HG03342 (cell line): ENCODE measurements at regions not wholly inside any gene's neighbourhood (a gene's known extent, or its start where the extent isn't known, plus 50 kb on each side); places are given as distances from the start of the nearest gene placed in this dataset.

Experiments used
- ATAC-seq: cut with Tn5 transposase; IDR thresholded peaks from one replicate; pipeline ENCODE4 v1.9.1; 2021; ENCODE audit warnings: mild to moderate bottlenecking, moderate library complexity; ENCODE audit not compliant: unreplicated experiment

DNA sequence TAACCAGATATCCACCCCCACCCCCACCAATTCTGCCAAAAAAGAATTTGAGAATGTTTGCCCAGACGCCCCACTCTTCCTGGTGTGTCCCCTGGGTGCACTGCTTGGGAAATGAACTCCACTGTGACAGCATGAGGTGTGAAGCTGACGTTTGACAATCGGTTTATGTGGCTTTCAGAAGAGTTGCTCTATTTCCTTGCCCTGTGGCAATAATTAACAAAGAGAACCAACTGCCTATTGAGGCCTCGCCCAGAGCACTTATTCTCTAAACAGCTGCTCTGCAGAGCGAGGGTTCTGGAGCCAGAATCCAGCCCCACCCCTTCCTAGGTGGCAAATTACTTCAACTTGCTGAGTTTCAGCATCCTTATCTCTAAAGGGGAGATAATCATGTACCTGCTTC, 115.8 kb upstream of the SIX3 start:
- peak; percentile 77 for ATAC-seq

DNA sequence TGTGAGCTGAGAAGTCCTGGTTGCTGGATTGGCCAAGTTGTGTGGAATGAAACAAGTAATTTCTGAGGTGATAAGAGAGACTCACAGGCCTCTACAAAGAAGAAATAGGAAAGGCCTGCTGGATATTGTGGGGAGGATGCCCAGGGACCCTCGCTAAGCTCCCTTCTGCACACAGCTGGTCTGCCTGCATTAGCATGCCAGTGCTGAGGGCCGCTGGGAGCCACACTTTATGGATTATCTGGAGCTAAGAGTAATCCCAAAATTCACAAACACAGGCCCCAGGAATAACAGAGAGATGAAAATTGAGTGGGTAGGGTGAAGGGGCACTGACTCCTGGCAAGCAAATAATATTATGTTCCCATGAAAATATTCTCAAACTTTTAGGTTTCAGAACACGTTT, 114.9 kb upstream of the SIX3 start:
- no peak for ATAC-seq

DNA sequence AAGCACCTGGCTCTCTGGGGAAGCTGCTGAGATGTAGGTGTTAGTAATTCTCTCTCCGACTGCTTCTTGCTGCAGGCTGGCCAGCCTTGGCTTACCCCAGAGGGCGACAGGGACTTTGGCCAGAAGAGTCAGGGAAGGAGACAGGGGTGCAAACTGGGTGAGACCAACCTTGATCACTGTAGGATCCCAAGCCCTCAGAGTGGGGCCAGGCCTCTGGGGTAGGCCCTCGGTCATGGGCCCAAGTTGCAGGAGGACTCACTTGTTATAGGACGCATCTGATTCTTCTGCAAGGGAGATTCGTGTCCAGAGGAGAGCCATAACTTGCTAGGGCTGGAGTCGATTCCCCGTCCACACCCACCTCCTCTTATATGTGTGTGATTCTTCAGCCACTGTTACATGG, 111.7 kb upstream of the SIX3 start:
- ATAC-seq: no peak

DNA sequence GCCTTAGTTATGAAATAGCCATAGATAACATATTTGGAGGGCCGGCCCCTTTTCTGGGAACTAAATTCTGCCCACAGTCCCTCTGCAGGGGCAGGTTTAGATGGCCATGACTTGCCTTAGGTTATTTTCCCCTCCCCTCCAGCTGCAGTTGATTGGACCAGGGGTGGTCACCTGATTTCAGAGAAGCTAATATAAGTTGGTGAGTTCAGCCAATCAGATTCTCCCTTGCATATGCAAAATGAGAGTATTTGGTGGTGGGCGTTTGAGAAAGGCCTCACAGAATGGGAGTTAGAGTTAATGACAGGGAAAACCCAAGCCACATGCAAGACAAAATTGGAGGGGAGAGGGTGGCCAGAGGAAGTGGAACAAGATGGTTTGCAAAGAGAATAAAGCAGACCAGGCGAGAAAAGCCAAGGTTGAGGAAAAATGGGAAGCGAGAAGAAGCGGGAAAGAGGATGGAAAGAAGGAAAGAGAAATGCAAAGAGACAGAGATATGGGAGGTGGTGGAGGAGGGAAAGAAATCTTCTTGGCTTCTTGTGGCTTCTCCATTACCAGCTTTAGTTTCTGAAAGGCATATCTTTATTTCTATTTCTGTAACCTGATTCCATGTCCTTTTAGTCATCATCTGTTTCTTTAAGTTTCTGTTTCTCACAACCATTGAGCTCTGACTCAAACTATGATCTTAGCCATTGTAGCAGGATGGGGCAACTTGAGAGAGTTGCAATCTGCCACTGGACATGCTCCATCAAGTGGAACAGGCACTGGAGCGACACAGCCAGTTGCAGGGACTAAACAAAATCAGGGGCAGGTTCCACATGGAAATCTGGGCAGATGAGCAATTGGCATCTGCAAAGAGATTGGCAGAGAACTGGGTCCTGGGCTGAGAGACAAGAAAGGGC, 108.1 kb upstream of the SIX3 start:
- ATAC-seq: peak; percentile 57

DNA sequence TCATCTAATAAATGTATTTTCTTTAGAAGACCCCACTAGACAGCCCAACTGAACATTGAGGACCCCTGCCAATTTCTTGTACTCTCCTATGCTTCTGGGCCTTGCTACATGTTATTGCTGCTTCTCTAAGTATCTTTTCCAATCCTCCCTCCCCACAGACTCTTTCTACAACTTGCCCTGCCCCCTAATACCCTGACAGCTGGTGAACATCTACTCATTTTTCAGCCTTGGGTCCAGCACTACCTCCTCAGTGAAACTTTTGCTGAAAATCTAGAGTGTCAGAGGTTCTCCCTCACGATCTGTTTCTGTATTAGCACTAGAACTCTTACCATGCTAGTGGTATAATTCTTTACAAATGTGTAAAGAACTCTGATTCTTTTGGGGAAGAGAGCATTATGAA, 106.8 kb upstream of the SIX3 start:
- ATAC-seq: no peak

DNA sequence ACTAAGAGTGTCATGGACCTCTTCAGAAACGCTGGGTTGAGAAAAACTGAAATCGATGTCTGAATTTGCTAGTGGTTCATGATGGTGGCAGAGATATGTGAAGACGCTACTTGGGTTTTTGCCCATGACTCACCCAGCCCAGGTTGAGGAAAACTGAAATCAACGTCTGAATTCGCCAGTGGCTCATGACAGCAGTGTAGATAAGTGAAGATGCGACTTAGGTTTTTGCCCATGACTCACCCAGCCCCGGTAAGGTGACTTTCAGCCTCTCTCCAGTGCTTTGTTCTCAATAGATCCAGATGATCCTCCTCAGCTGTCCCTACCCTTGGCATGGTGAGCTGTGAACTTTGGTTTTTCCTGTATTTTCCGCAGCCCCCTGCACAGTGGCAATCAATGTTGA, 105.3 kb upstream of the SIX3 start:
- no peak for ATAC-seq

DNA sequence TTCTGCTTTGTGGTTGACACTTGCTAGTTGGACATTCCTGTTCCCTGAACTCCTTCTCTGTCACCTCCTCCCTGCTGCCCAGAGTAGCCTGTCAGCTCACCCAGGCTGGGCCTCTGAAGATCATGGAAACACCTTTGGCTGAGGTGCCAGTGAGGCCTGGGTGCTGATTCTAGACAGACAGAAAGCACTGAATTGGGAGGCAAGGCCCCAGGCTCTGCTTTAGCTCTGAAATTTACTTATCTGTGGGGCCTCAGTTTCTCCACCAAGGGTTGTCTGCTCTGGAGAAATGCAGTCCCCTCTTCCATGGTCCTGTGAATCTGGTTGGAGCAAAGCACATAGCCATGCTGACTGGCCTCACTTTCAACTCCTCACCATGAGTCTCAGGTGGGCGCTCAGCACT, 104.6 kb upstream of the SIX3 start:
- ATAC-seq: no peak

DNA sequence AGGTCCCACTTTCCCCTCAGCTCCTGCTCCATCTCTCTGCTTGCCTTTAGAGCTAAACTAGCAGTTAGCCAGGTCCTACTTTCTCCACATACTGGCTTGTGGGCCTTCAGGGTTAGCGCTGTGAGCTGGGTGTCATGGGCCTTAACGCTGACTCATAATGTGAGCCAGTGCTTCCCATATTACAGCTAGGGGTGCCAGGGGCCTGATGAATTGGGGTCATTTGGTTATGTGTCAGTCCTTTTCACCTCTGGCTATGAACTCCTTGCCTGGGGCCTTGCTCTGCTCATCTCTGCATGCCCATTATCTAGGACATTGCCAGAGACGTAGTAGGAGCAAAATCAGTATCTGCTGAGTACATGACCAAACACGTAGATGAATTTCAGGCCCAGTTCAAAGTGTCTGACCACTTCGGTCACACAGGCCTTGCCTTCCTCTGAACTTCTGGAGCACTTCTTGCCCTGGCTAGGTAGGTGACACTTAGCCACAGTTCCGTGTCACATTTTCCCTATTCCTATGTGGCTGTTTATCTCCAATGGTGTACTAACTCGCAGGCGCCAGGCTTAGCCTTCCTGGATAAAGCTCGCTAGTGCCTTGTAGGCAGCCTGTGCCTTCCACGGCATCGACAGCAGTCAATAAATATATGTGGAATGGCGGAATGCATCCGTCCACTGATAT, 103.2 kb upstream of the SIX3 start:
- ATAC-seq: no peak

DNA sequence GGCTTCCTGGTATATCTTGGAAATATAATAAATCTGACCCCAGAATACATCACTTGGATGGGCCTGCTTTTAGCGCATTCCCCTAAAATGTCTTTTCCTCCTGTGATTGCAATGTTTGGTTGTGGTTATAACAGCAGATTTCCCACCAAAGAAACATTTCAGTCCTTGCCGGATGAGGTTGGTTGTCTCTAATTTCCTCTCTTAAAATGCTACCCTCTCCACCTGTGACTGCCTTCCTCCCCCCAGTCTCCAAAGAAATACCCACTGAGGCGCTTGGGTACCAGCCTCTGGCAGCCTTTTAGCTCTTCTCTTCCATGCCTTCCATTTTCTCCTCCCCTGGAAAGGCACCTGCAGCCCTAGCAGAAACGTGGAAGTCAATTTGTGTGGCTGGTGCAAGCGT, 102.1 kb upstream of the SIX3 start:
- ATAC-seq: no peak

DNA sequence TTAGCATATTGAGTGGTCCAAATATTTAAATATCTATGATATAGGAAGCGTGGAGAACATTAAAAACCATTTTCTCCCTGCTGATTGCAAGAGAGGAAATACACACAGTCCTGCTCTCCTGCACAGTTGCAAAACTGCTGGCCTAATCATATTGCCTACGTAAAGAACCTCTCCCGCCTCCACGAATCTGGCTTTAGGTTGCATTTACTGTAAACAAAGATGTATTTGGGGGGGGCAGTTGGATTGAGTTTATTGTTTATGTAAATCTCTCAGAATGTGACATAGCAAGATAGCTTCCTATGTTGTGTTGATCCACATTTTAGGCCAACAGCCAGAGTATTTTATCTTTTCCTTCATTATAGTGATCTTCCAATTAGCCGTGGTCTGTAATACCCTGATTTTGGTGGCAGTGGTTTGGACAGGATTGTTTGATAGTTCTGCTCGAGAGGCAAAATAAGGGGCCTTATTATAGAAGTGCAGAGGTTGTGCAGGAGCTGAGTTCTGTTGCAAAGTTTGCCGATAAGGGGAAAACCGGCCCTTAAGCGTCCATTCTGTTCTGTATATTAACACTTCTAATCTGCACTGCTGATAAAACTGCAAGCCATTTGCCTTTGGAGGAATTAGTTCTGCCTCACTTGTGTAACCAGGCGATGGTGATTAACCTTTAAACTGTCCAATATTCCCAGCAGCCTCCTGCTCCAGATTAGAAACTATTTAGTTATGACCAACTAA, 101.6 kb upstream of the SIX3 start:
- no peak for ATAC-seq

DNA sequence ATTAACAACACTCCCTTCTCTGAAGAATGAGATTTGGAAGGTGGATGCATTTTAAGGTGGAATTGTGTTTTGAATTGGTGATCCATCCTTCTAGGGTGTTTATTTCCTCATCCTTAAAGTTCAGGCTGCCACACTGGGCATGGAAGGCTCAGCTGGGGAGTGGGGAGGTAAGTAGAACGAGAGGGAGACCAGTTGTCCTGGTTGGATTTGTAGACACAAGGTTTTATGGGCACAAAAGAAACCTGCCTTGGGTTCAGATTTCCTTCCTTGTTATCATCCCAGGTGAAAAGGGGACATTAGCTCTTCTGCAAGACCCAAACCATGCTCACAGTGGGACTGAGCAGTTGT, 101.0 kb upstream of the SIX3 start:
- no peak for ATAC-seq

DNA sequence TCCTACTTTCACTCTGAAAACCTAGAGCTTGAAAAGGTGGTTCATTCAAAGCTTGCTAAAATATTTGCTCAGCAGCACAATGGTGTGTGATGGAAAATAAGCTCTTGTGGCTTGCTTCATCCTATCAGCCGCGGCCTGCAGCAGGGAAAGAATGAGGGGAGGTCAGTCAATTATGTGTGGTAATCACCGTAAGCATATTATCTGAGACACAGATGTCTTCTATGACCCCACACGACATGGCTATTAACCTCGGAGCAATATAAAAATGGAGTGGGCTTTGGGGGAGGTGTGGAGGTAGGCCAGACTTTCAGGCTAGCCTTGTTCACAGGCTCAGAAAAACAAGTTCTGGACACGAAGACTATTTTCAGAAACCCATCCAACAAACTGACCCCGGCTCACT, 98.4 kb upstream of the SIX3 start:
- no peak for ATAC-seq

DNA sequence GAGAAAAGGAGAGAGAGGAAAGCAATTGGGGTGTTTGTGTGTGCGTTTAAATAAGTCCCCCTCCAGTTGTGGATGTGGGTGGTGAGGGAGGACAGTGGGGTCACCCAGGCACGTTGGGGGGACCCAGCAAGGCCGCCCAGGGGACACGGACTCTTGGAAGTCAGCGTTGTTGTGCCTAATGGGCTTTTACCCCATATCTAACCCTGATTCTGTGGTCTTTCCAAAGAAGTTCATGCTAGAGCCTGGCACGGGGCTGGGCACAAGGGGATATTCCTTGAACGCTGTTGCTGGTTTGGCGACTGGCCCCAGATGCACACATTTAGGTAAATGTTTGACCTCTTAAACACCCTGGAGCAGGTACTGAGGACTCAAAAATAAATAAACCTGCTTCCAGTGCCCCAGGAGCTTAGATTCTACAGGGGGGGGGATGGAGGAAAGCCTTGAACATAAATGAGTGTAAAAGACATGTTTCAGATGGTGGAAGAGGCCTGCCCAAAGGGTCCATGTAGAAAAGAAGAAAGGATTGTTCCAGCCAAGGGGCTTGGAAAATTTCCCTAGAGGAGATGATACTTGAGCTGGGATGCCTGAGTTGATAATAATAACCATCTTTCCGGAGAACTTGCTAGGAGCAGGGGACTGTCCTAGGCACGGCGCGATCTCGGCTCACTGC, 97.7 kb upstream of the SIX3 start:
- ATAC-seq: no peak

DNA sequence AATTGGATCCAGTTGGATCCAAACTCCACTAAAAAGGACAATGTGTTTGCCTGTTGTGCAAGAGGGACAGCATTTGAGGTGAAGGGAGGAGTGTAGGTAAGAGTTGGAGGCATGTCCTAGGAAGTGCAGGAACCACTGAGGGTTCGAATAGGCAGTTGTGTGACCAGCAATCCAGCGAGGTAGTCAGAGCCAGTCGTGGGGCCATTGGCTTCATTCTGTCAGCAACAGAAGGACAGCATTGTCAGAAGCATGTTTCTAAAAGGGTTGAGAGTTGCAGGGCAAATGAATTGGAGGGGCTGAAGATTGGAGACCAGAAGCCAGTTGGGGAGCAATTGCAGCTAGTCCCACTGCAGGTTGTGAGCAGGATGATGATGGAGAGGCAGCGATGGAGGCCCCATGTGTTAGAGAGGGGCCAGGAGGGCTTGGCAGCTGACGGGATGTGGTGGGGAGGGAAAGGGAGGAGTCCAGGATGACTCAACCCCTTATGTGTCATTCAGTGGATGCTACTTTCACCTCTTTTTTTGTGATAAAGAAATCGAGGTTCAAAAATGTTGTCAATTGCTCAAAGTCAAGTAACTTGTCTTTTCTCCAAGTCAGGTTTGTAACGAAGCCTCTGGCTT, 96.7 kb upstream of the SIX3 start:
- ATAC-seq: no peak

DNA sequence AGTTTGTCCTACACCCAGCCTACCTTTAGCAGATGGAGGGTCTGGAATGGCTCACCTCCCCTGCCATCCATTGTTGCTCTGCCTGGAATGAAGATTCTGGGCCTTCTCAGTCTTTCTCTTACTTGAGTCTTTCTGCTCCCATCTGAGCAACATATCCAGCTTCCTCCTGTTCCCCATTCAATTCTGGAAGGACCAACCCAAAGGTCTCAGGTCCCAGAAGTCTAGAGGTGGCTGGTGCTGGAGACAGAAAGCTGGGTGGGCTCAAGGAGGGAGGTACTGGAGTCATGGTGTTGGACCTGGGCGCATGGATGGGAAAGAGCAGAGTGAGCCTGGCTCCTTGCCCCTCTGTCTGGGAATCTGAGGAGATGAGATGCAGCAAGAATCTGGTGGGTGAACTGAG, 93.5 kb upstream of the SIX3 start:
- ATAC-seq: no peak

DNA sequence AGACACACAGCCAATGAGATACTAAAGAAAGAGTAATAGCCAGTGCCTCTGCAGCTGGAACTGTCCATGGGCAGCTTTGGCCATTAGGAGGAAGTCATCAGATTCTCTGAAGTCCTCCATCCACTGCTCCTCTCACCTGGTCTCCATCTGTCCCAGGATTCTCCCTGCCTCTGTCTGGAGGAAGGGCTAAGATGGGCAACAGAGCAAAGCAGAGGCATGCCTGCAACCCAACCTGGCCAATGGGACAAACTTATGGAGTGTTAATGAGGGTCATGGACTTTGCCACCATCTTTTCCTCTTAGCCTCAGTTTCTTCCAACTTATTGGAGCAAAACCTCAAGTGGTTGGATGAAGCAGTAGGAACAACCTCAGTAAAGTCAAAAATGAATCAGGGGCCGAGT, 91.5 kb upstream of the SIX3 start:
- ATAC-seq: no peak

DNA sequence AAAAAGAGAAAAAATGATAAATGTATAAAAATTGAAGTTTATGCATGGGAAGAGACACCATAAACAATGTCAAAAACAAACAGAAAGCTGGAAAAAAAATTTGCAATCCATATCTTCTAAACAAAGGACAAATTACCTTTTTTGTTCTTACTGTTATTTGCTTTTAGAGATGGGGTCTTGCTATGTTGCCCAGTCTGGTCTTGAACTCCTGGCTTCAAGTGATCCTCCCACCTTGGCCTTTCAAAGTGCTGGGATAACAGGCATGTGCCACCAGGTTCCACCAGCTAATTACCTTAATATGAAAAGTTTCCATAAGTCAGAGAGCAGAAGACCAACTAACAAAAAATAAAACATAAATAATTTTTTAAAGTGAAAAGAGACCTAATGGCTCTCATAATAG, 90.0 kb upstream of the SIX3 start:
- ATAC-seq: no peak

DNA sequence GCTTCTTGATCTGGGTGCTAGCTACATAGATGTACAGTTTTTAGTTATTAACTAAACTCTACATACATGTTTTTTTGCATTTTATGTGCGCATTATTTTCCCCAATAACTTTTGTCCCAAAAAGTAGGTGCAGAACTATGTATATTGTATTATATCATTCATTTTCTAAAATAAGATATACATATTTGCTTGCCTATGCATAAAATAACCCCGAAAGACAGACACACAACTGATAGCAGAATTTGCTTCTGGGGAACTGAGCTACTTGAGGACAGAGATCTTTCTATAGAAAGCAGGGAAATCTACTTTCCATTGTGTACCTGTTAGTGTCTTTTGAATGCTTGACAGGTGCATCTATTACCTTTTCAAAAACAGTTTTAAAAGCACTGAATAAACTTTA, 88.9 kb upstream of the SIX3 start:
- no peak for ATAC-seq

DNA sequence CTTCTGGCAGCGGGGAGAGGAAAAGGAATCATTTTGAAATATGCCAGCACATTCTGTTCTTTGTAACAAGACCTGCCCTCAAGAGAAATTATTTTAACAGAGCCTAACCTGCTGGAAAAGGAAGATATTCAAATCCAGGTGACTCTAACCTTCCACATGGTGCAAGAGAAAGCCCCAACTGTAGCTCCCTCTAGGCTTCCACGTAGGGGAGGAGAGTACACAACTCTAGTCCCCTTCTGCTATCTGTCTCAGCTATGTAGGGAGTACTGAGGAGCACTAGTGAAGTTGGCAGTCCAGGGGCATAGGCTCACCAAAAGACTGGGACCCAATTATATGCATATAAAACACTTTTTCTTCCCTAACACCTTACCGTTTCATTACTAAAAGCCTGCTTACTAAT, 82.2 kb upstream of the SIX3 start:
- no peak for ATAC-seq

DNA sequence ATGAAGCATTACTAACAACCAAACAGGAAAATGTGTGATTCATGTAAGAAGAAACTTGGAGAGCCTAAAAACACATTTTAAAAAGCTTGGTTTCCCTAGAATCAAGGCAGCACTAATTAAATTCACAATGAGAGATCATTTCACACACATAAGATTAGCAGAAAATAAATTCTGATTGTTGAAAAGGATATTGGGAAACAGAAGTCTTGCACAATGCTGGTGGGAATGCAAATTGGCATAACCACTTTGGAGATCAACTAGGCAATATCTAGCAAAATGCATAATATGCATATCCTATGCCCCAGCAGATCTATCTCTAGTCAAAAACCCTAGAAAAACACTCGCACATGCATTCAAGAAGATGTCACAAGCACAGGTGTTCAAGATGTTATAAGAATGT, 75.3 kb upstream of the SIX3 start:
- no peak for ATAC-seq

DNA sequence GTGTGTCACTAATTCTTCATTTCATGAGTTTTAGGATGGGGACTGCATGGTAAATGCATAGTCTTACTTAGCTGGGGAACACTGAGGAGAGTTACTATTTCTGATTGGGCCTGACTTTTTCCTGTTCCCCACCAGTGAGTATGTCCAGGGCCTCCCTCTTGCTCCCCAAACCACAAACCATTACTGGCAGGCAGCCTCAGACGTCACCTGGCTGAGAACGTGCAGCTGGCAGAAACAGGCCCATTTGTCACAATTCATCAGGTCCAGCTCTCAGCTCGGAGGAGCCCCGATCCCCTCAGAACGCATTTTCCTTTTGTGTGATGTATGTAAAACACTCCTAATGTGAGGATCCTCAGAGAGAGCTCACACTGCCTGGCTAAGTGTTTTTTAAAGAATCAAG, 71.7 kb upstream of the SIX3 start:
- ATAC-seq: no peak
